IgD-negative memory B cell (primary cell): ENCODE measurements at regions not wholly inside any gene's neighbourhood (a gene's known extent, or its start where the extent isn't known, plus 50 kb on each side); places are given as distances from the start of the nearest gene placed in this dataset.

ENCODE experiments used
- H3K27ac Mint-ChIP-seq, 3 donors: one replicate each; pipeline ENCODE4 v1.8.0; 2020 to 2022; ENCODE audit warnings: mild to moderate bottlenecking in 3 of 3, mixed read lengths in 3 of 3, moderate library complexity in 1 of 3
- H3K27me3 Mint-ChIP-seq: one replicate; pipeline ENCODE4 v1.8.0; 2021; ENCODE audit warnings: mixed read lengths
- H3K36me3 Mint-ChIP-seq: one replicate; pipeline ENCODE4 v1.8.0; 2020; ENCODE audit warnings: mild to moderate bottlenecking, mixed read lengths
- H3K4me1 Mint-ChIP-seq, 3 donors: one replicate each; pipeline ENCODE4 v1.8.0; 2020 to 2022; ENCODE audit warnings: mixed read lengths in 3 of 3, mild to moderate bottlenecking in 1 of 3
- H3K4me3 Mint-ChIP-seq, 4 donors: one replicate each; pipeline ENCODE4 v1.8.0; 2020 to 2022; ENCODE audit warnings: mild to moderate bottlenecking in 4 of 4, mixed read lengths in 4 of 4, moderate library complexity in 3 of 4
- H3K9me3 Mint-ChIP-seq, 3 donors: one replicate each; pipeline ENCODE4 v1.8.0; 2020 to 2021; ENCODE audit warnings: mixed read lengths in 3 of 3, mild to moderate bottlenecking in 1 of 3

GRCh38 chr13:62678039-62678438 lies 1262.4 kb upstream of the PCDH20 start:
- Mint-ChIP-seq H3K27ac (no peak overlapping the region), H3K4me3 (no peak overlapping the region), H3K4me1 (no peaks in the 10 kb centered on the region), H3K9me3 (peaks cover 1 to 6% (median 4%) of the 10 kb centered on the region in 3 donors), H3K27me3 (no peaks in the 10 kb centered on the region), H3K36me3 (peaks cover 2% of the 10 kb centered on the region)

GRCh38 chr13:62663767-62664166 lies 1248.1 kb upstream of the PCDH20 start:
- no peaks in the 10 kb centered on the region for H3K9me3 Mint-ChIP-seq

GRCh38 chr13:62659365-62659764 lies 1243.7 kb upstream of the PCDH20 start:
- no peak overlapping the region for H3K4me3 Mint-ChIP-seq
- H3K36me3 Mint-ChIP-seq: no peaks in the 10 kb centered on the region
- H3K27ac Mint-ChIP-seq: no peak overlapping the region
- no peaks in the 10 kb centered on the region for H3K27me3 Mint-ChIP-seq
- H3K9me3 Mint-ChIP-seq: no peaks in the 10 kb centered on the region
- H3K4me1 Mint-ChIP-seq: peaks cover 0 to 2% (median 0%) of the 10 kb centered on the region in 3 donors

More at GRCh38 chr13:62663767-62664166, 1248.1 kb upstream of the PCDH20 start:
- peaks cover 0 to 2% (median 0%) of the 10 kb centered on the region in 3 donors for H3K4me1 Mint-ChIP-seq
- H3K4me3 Mint-ChIP-seq: no peak overlapping the region
- no peaks in the 10 kb centered on the region for H3K36me3 Mint-ChIP-seq
- no peak overlapping the region for H3K27ac Mint-ChIP-seq
- H3K27me3 Mint-ChIP-seq: no peaks in the 10 kb centered on the region

GRCh38 chr13:62653371-62653770 lies 1237.7 kb upstream of the PCDH20 start:
- Mint-ChIP-seq H3K27me3 (no peaks in the 10 kb centered on the region), H3K9me3 (no peaks in the 10 kb centered on the region)

GRCh38 chr13:62643799-62644524 lies 1228.3 kb upstream of the PCDH20 start:
- Mint-ChIP-seq H3K27ac (no peak overlapping the region), H3K4me3 (no peak overlapping the region), H3K36me3 (no peaks in the 10 kb centered on the region), H3K9me3 (peaks cover 3 to 15% (median 7%) of the 10 kb centered on the region in 3 donors), H3K27me3 (no peaks in the 10 kb centered on the region), H3K4me1 (peaks cover 0 to 4% (median 0%) of the 10 kb centered on the region in 3 donors)

More at GRCh38 chr13:62653371-62653770, 1237.7 kb upstream of the PCDH20 start:
- H3K4me3 Mint-ChIP-seq: no peak overlapping the region
- H3K36me3 Mint-ChIP-seq: no peaks in the 10 kb centered on the region
- H3K4me1 Mint-ChIP-seq: no peaks in the 10 kb centered on the region
- no peak overlapping the region for H3K27ac Mint-ChIP-seq

- no peaks in the 10 kb centered on the region for H3K27me3 Mint-ChIP-seq
- no peaks in the 10 kb centered on the region for H3K36me3 Mint-ChIP-seq
- H3K4me3 Mint-ChIP-seq: no peak overlapping the region
- peaks cover 0 to 4% (median 0%) of the 10 kb centered on the region in 3 donors for H3K4me1 Mint-ChIP-seq
- H3K9me3 Mint-ChIP-seq: peaks cover 3 to 15% (median 7%) of the 10 kb centered on the region in 3 donors
- no peak overlapping the region for H3K27ac Mint-ChIP-seq
Measured at GRCh38 chr13:62643007-62643483, 1227.4 kb upstream of the PCDH20 start.

GRCh38 chr13:62635161-62635560 lies 1219.5 kb upstream of the PCDH20 start:
- peaks cover 2 to 4% (median 3%) of the 10 kb centered on the region in 3 donors for H3K9me3 Mint-ChIP-seq
- H3K36me3 Mint-ChIP-seq: no peaks in the 10 kb centered on the region
- no peak overlapping the region for H3K4me3 Mint-ChIP-seq
- H3K4me1 Mint-ChIP-seq: no peaks in the 10 kb centered on the region
- H3K27me3 Mint-ChIP-seq: no peaks in the 10 kb centered on the region
- no peak overlapping the region for H3K27ac Mint-ChIP-seq

GRCh38 chr13:62633448-62633847 lies 1217.8 kb upstream of the PCDH20 start:
- no peaks in the 10 kb centered on the region for H3K27me3 Mint-ChIP-seq
- H3K36me3 Mint-ChIP-seq: no peaks in the 10 kb centered on the region
- no peaks in the 10 kb centered on the region for H3K4me1 Mint-ChIP-seq
- no peak overlapping the region for H3K27ac Mint-ChIP-seq
- no peak overlapping the region for H3K4me3 Mint-ChIP-seq
- H3K9me3 Mint-ChIP-seq: peaks cover 2 to 4% (median 3%) of the 10 kb centered on the region in 3 donors

DNA sequence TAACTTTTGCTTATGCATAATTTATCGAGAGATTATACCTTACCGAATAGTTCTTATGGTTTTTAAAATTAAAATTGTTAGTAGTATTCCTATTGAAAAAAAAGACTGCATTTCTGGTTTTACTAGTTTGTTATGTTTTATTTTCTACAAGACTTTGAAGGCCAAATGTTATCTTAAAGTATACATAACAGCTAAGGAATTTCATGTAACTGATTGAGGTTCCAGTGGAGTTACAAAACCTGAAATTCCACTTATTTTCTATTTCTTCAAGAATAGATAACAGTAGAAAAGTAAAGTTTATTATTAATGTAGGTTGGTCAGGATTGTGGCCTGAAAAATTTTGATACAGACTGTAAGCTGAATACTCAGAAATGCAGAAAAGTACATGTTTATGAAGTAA lies 1216.0 kb upstream of the PCDH20 start:
- Mint-ChIP-seq H3K9me3 (peaks cover 2 to 4% (median 3%) of the 10 kb centered on the region in 3 donors), H3K27ac (no peak overlapping the region), H3K4me3 (no peak overlapping the region), H3K36me3 (no peaks in the 10 kb centered on the region), H3K27me3 (no peaks in the 10 kb centered on the region), H3K4me1 (no peaks in the 10 kb centered on the region)

DNA sequence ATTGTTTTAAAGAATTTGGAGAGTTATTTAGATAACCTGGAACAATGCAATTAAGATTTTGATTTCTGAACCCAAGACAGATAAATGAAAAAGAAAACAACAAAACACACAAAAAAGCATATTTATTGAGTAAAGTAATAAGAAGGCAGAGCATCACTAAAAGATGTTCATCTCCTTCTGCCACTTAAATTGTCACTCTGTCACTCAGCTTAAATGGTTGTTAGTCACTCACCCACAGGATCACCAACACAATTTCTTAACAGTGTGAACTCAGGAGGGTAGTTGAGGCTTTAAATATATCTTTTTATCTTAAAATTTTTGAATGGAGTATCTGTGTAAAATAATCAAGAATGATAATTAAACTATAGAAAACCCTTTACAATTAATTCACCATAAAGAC lies 1215.5 kb upstream of the PCDH20 start:
- Mint-ChIP-seq H3K27ac (no peak overlapping the region), H3K27me3 (no peaks in the 10 kb centered on the region), H3K9me3 (peaks cover 2 to 4% (median 3%) of the 10 kb centered on the region in 3 donors), H3K4me3 (no peak overlapping the region), H3K36me3 (no peaks in the 10 kb centered on the region), H3K4me1 (no peaks in the 10 kb centered on the region)

DNA sequence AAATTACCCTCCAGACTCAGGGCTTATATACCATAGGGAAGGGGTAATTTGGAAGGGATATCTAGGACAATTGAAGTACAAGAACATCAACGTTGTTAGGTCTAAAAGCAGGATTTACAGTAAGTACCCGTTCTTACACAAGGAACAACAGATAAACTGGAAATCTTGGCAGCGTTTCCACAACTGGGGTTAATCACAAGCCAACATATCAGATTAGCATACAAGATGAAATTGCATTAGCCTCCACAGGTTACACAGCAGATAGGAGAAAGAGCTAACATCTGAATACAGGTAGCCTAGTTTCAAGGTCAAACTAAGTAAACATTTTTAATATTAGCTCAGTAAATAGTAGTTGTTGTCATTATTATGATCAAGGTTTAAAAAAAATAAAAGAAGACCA lies 1214.0 kb upstream of the PCDH20 start:
- H3K9me3 Mint-ChIP-seq: peaks cover 0 to 2% (median 0%) of the 10 kb centered on the region in 3 donors
- no peaks in the 10 kb centered on the region for H3K4me1 Mint-ChIP-seq

GRCh38 chr13:62627226-62627625 lies 1211.6 kb upstream of the PCDH20 start:
- no peaks in the 10 kb centered on the region for H3K4me1 Mint-ChIP-seq
- H3K27me3 Mint-ChIP-seq: no peaks in the 10 kb centered on the region
- H3K9me3 Mint-ChIP-seq: no peaks in the 10 kb centered on the region
- H3K27ac Mint-ChIP-seq: no peak overlapping the region
- H3K4me3 Mint-ChIP-seq: no peak overlapping the region
- no peaks in the 10 kb centered on the region for H3K36me3 Mint-ChIP-seq

More for the DNA sequence above, 1214.0 kb upstream of the PCDH20 start:
- Mint-ChIP-seq H3K36me3 (no peaks in the 10 kb centered on the region), H3K27ac (no peak overlapping the region), H3K4me3 (no peak overlapping the region), H3K27me3 (no peaks in the 10 kb centered on the region)

DNA sequence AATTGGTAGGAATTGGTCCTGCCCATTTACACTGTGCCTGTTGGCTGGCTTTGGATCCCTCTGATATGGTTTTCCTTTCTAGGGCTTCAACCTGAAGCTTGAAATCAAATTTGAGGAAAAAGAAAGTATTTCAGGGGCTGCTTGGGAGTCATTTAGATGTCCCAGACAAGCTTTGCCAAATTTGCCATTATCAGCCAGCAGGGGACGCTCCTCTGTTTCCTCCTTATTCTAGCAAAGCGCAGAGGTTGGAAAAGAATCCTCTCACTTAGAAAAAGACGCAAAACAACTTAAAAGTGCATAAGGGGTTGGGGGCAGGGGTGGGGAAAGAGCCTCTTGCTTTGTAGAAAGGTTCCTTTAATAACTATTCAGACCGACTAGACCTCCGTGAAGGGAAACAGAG lies 1211.1 kb upstream of the PCDH20 start:
- no peak overlapping the region for H3K27ac Mint-ChIP-seq

GRCh38 chr13:62625214-62625881 lies 1209.7 kb upstream of the PCDH20 start:
- no peaks in the 10 kb centered on the region for H3K27me3 Mint-ChIP-seq
- H3K4me3 Mint-ChIP-seq: no peak overlapping the region
- H3K27ac Mint-ChIP-seq: no peak overlapping the region
- H3K9me3 Mint-ChIP-seq: peaks cover 0 to 3% (median 0%) of the 10 kb centered on the region in 3 donors
- H3K36me3 Mint-ChIP-seq: no peaks in the 10 kb centered on the region
- no peaks in the 10 kb centered on the region for H3K4me1 Mint-ChIP-seq

More for the DNA sequence above, 1211.1 kb upstream of the PCDH20 start:
- Mint-ChIP-seq H3K9me3 (no peaks in the 10 kb centered on the region), H3K27me3 (no peaks in the 10 kb centered on the region), H3K4me3 (no peak overlapping the region), H3K36me3 (no peaks in the 10 kb centered on the region), H3K4me1 (no peaks in the 10 kb centered on the region)

DNA sequence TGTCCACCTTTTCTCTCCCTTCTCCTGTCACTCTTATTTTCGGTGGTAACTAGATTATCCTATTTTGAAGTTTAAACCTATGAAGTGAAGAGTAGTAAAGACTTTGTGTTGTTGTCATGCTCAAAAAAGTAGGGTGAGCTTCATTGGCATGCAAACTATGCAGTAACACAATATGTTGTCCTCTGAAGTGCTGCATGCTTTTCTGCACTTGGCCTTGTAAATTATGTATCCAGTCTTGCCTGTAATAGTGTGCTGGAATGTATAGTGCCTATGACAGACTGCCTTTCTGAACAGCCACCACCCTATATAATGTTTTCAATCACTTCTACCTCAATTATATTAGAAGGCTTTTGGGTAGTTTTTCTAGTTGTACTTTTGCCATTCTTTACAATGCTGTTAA lies 1198.2 kb upstream of the PCDH20 start:
- no peaks in the 10 kb centered on the region for H3K27me3 Mint-ChIP-seq
- H3K4me1 Mint-ChIP-seq: no peaks in the 10 kb centered on the region
- H3K4me3 Mint-ChIP-seq: no peak overlapping the region
- peaks cover 4 to 6% (median 5%) of the 10 kb centered on the region in 3 donors for H3K9me3 Mint-ChIP-seq
- H3K27ac Mint-ChIP-seq: no peak overlapping the region
- peaks cover 1% of the 10 kb centered on the region for H3K36me3 Mint-ChIP-seq
